HG03025 (cell line): ENCODE measurements at regions not wholly inside any gene's neighbourhood (a gene's known extent, or its start where the extent isn't known, plus 50 kb on each side); places are given as distances from the start of the nearest gene placed in this dataset.
"Not testable (repeated sequence)": the region's sequence is repeated elsewhere in the genome, so short reads cannot be mapped to it uniquely, and the experiment has no call there.

Source experiments
- ATAC-seq: cut with Tn5 transposase; IDR thresholded peaks from one replicate; pipeline ENCODE4 v1.9.1; 2021; ENCODE audit warnings: mild to moderate bottlenecking, moderate library complexity; ENCODE audit not compliant: unreplicated experiment, low FRiP score

- ATAC-seq: no peak
These were observed 103.1 kb downstream of the VGLL3 start for GRCh38 chr3:86887876-86888275.

DNA sequence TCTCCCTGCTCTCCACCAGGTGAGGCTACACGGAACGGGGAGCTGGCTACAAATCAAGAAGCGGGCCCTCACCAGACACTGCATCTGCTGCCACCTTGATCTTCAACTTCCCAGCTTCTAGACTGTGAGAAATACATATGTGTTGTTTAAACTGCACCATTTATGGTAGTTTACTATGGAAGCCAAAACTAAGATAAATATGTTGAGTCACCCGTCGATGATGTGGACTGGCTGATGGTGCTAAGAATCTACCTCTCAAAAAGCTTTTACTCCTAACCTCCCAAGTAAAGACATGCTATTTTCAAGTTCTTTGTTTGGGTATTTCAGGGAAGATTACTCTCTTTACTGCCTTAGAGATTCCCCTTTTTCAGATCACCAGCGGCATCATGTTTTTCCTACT lies 110.9 kb downstream of the VGLL3 start:
- no peak for ATAC-seq

DNA sequence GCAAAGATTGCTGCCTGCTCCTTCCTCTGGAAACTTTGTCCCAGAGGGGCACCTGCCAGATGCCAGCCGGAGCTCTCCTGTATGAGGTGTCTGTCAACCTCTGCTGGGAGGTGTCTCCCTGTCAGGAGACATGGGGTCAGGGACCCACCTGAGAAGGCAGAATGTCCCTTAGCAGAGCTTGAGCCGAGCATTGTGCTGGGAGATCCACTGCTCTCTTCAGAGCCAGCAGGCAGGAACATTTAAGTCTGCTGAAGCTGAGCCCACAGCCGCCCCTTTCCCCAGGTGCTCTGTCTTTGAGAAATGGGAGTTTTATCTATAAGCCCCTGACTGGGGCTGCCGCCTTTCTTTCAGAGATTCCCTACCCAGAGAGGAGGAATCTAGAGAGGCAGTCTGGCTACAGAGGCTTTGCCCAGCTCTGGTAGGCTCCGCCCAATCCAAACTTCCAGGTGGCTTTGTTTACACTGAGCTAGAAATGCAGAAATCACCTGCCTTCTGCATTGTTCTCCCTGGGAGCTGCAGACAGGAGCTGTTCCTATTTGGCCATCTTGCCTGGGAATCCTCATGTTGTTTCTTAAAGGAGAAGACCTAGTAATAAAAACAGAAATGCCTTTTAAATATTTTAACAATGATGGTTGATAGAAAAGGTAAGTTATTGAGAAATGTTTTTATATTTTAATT lies 114.3 kb downstream of the VGLL3 start:
- not testable (repeated sequence) for ATAC-seq

- ATAC-seq: not testable (repeated sequence)
These were observed 116.2 kb downstream of the VGLL3 start for GRCh38 chr3:86874790-86875189.

DNA sequence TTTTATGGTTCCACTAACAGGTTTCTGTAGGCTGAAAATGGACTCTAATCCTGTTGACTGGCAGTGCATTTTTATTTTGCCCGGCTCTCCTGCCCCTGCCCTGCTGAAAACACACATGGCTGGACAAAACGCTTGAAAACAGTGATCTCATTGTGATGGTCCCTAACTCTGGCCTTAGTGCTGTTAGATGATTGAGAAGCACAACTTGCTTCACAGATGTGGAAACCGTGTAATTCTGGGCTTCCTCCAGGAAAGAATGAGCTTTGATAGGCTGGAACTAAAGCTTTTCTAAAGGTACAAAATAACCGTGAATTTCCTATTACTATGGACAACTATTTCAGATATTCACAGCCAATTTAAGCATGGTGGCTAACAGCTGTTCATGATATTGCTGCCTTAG lies 121.4 kb downstream of the VGLL3 start:
- no peak for ATAC-seq

DNA sequence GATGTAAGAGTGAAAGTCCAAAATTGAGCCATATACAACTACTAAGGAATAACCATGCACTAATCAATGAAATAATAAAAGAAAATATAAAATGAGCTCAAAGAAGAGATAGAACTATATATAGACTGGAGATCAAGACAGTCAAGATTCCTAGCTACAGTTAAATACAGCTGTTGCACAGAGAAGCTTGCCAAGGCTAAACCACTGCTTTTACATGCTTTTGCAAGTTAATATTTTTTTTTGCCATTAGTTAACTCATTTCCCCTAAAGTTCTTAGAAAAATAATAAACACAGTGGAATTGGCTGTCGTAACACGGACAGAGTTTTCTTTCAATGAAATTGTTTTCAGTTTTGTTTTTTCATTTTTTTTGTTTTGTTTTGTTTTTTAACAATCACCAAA lies 123.0 kb downstream of the VGLL3 start:
- ATAC-seq: no peak

DNA sequence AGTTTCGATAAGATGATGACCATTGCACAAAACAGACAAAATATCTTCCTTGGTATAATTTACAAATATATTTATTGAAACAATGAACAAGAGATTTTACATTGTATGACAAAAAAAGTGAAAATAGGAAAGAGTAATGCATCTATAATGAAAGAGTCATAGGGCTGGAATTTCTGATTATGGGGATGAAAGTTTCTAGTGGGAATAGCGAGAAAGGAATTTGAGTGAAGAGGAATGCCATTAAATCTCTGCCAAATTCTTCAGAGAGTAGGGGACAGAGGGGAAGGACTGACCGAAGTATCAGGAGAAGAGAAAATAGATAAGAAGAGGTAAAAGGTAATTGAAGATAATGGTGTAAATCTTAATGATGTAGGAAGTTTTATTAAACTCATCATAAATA lies 125.4 kb downstream of the VGLL3 start:
- ATAC-seq: no peak

- ATAC-seq: no peak
These were observed 134.2 kb downstream of the VGLL3 start for GRCh38 chr3:86856711-86857110.

- no peak for ATAC-seq
These were observed 141.0 kb downstream of the VGLL3 start for GRCh38 chr3:86849991-86850390.

DNA sequence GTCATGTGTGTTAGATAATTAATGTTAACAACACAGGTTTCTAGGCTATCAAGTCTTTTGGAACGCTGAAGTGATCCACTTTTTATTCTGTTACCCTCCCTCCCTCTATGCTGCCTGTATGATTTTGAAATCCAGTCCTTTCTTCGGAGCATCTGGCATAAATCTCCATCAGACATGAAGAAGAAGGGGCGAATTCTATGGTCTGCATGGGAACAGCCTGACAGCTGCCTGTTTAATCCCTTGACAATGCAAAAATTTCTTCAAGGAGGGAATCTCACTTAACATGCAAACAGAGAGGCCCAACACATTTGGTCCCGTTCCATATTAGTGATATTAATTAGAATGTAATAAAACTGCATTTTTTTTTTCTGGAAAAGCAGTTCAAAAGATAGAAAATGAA lies 145.2 kb downstream of the VGLL3 start:
- no peak for ATAC-seq

- no peak for ATAC-seq
These were observed 152.0 kb downstream of the VGLL3 start for GRCh38 chr3:86838927-86839326.

GRCh38 chr3:86837871-86838270 lies 153.1 kb downstream of the VGLL3 start:
- ATAC-seq: no peak

- ATAC-seq: no peak
These were observed 160.4 kb downstream of the VGLL3 start for GRCh38 chr3:86830566-86830965.

DNA sequence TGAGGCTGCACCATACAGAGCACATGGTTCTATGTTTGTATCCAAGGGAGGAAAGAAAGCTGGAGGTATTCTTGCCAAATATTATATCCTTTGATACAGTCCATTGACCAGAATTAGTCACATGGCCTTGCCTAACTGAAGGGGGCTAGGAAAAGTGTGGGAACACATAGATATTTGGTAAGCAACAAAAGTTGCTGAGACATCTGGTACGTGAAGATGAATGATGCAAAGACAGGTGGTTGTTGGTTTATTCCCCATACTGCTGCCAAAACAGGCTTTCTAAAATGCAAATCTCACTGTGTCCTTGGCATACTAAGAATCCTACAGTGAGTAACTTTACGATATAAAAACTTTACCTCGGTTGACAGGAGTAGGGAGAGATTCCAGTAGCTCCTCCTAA lies 162.2 kb downstream of the VGLL3 start:
- no peak for ATAC-seq

DNA sequence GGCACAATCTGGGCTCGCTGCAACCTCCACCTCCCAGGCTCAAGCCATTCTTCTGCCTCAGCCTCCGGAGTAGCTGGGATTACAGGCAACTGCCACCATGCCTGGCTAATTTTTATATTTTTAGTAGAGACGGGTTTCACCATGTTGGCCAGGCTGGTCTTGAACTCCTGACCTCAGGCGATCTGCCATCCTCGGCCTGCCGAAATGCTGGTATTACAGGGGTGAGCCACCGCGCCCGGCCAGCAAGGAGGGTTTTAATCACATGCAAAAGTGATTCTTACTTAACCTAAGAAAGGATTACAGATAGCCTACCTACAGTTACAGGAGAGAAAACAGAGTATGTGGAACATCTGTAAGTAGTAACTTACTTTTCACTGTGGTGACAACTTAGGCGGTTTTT lies 163.4 kb downstream of the VGLL3 start:
- not testable (repeated sequence) for ATAC-seq

DNA sequence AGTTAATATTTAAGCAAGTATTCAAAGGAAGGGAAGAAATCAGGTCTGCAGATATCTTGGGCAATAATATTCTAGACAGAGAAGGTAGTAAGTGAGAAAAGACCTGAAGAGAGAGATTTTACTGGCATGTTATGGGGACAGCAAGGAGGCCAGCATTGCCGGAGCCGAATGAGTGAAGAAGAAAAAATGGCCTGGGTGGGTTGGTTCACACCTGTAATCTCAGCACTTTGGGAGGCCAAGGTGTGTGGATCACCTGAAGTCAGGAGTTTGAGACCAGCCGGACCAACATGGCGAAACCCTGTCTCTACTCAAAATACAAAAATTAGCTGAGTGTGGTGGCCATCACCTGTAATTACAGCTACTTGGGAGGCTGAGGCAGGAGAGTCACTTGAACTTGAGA lies 164.7 kb downstream of the VGLL3 start:
- ATAC-seq: no peak

GRCh38 chr3:86815880-86816279 lies 175.1 kb downstream of the VGLL3 start:
- no peak for ATAC-seq

GRCh38 chr3:86814918-86815655 lies 175.9 kb downstream of the VGLL3 start:
- ATAC-seq: no peak

- ATAC-seq: no peak
These were observed 176.6 kb downstream of the VGLL3 start for GRCh38 chr3:86814321-86814720.

DNA sequence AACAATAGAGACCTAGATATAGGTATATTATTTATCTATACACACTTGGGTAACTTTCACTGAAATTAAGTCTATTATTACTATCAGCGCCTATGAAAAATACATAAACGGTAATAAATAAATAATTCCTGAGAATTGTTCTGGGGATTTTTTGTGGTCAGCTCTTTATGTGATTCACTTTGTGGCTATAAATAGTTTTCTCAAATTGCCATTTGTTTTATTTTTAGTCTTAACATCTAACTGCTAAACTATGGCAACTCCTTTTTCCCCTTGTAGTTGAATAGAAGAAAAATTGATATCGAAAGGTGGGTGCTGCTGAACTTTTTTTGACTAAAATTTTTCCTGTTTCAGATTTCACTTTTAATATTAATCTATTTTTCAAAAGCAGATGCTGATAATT lies 189.0 kb downstream of the VGLL3 start:
- no peak for ATAC-seq

- ATAC-seq: no peak
These were observed 189.9 kb downstream of the VGLL3 start for GRCh38 chr3:86801066-86801465.

GRCh38 chr3:86800116-86800515 lies 190.8 kb downstream of the VGLL3 start:
- ATAC-seq: no peak
